ENCODE measurements at regions not wholly inside any gene's neighbourhood (a gene's known extent, or its start where the extent isn't known, plus 50 kb on each side); places are given as distances from the start of the nearest gene placed in this dataset.

DNA sequence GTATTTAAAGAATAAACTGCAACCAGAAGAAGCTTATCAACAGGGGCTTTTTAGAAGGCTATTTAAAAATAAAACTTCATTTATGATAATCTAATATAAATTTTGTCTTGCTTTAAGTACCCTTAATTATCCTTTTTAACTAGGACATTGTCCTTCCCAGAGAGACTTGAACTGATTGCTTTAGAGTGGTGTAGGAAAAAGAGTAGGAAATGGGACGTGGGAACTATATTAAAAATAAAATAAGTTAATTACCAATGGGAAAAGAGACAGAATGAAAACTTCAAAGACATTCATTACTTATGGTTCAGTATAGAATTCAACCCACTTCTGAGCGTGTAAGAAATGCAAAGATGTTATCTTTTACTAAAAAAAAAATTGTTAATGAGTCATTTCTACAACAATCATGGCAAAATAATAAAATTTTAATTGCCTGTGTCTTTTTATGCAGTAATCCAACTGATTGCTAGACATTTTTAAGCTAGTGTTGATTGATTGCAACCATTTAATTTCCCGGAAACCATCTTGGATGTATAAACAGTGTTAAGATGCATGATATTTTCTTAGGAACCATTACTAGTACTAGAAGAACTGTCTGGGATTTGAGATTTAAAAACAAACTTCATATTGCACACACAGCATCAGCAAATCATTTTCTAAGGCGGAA lies 298.8 kb upstream of the UMPS start:
- TF ChIP-seq, protein P1, sequence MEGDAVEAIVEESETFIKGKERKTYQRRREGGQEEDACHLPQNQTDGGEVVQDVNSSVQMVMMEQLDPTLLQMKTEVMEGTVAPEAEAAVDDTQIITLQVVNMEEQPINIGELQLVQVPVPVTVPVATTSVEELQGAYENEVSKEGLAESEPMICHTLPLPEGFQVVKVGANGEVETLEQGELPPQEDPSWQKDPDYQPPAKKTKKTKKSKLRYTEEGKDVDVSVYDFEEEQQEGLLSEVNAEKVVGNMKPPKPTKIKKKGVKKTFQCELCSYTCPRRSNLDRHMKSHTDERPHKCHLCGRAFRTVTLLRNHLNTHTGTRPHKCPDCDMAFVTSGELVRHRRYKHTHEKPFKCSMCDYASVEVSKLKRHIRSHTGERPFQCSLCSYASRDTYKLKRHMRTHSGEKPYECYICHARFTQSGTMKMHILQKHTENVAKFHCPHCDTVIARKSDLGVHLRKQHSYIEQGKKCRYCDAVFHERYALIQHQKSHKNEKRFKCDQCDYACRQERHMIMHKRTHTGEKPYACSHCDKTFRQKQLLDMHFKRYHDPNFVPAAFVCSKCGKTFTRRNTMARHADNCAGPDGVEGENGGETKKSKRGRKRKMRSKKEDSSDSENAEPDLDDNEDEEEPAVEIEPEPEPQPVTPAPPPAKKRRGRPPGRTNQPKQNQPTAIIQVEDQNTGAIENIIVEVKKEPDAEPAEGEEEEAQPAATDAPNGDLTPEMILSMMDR (conservative IDR thresholded peaks at IDR 0.05) = no peak
- no peak for TF ChIP-seq ZFX (IDR thresholded peaks at IDR 0.05)
